GM23338 (cell line): ENCODE measurements at regions not wholly inside any gene's neighbourhood (a gene's known extent, or its start where the extent isn't known, plus 50 kb on each side); places are given as distances from the start of the nearest gene placed in this dataset.

ENCODE experiments used
- ATAC-seq: fragments of 200-7000 bp; cut with Tn5 transposase; 3 replicates; pipeline ENCODE4 v1.9.1; 2020
- DNase-seq: peaks from one replicate; pipeline ENCODE4 v3.0.0-alpha.2; 2015; ENCODE audit warnings: low spot score
- H2AFZ ChIP-seq: fragments of 200-600 bp; sonication (generic); 2 replicates; pipeline ENCODE4 v1.8.0; 2016; ENCODE audit warnings: antibody characterized with exemption, mild to moderate bottlenecking, moderate library complexity
- H3F3A ChIP-seq: fragments of 200-600 bp; sonication (generic); replicated peaks from 2 replicates; pipeline ENCODE4 v1.8.0; 2017; ENCODE audit warnings: antibody characterized with exemption, mixed run types, low read depth
- H3K27ac ChIP-seq: fragments of 200-600 bp; sonication (generic); 2 replicates; pipeline ENCODE4 v1.6.1; 2016; ENCODE audit warnings: low read depth
- H3K27me3 ChIP-seq: fragments of 200-600 bp; sonication (generic); 2 replicates; pipeline ENCODE4 v1.8.0; 2016; ENCODE audit warnings: mild to moderate bottlenecking, mixed run types, moderate library complexity; ENCODE audit not compliant: insufficient read depth
- H3K36me3 ChIP-seq: fragments of 200-600 bp; sonication (generic); 2 replicates; pipeline ENCODE4 v1.8.0; 2016; ENCODE audit warnings: mild to moderate bottlenecking; ENCODE audit not compliant: insufficient read depth
- H3K4me1 ChIP-seq: fragments of 200-600 bp; sonication (generic); 2 replicates; pipeline ENCODE4 v1.8.0; 2016; ENCODE audit warnings: mild to moderate bottlenecking, moderate library complexity; ENCODE audit not compliant: insufficient read depth
- H3K4me2 ChIP-seq: fragments of 200-600 bp; sonication (generic); 2 replicates; pipeline ENCODE4 v1.7.1; 2017; ENCODE audit warnings: mixed run types
- H3K4me3 ChIP-seq: fragments of 200-600 bp; sonication (generic); 2 replicates; pipeline ENCODE4 v1.6.1; 2016; ENCODE audit warnings: mixed run types
- H3K79me2 ChIP-seq: fragments of 200-600 bp; sonication (generic); replicated peaks from 2 replicates; pipeline ENCODE4 v1.8.0; 2017; ENCODE audit warnings: mild to moderate bottlenecking; ENCODE audit not compliant: insufficient read depth
- H3K9me2 ChIP-seq: fragments of 200-600 bp; sonication (generic); 2 replicates; pipeline ENCODE4 v1.8.0; 2017; ENCODE audit not compliant: insufficient read depth
- H4K20me1 ChIP-seq: fragments of 200-600 bp; sonication (generic); replicated peaks from 2 replicates; pipeline ENCODE4 v1.8.0; 2017; ENCODE audit warnings: mild to moderate bottlenecking; ENCODE audit not compliant: insufficient read depth
- H3K27ac Mint-ChIP-seq: 2 replicates; pipeline ENCODE4 v1.8.0; 2020; ENCODE audit warnings: inconsistent platforms, mild to moderate bottlenecking, moderate library complexity, mixed read lengths
- H3K27me3 Mint-ChIP-seq: 3 replicates; pipeline ENCODE4 v1.8.0; 2022; ENCODE audit warnings: low read depth, mild to moderate bottlenecking, moderate library complexity, mixed read lengths, inconsistent platforms; ENCODE audit not compliant: insufficient read depth, poor library complexity
- H3K36me3 Mint-ChIP-seq: 3 replicates; pipeline ENCODE4 v1.8.0; 2021; ENCODE audit warnings: low read depth, mild to moderate bottlenecking, inconsistent platforms, moderate library complexity, mixed read lengths
- H3K4me1 Mint-ChIP-seq: 3 replicates; pipeline ENCODE4 v1.8.0; 2020; ENCODE audit warnings: mild to moderate bottlenecking, inconsistent platforms, mixed read lengths
- H3K4me3 Mint-ChIP-seq: 3 replicates; pipeline ENCODE4 v1.8.0; 2021; ENCODE audit warnings: moderate library complexity, mild to moderate bottlenecking, inconsistent platforms, mixed read lengths
- H3K9me3 Mint-ChIP-seq: 3 replicates; pipeline ENCODE4 v1.8.0; 2020; ENCODE audit warnings: moderate library complexity, mild to moderate bottlenecking, inconsistent platforms, mixed read lengths
- EZH2phosphoT487 ChIP-seq: fragments of 200-600 bp; sonication (generic); IDR thresholded peaks from one replicate; pipeline ENCODE4 v1.8.1; 2018; ENCODE audit warnings: antibody characterized with exemption; ENCODE audit not compliant: unreplicated experiment
- JUNB ChIP-seq: IDR thresholded peaks from one replicate; pipeline ENCODE4 v1.6.1; 2016; ENCODE audit warnings: antibody characterized with exemption; ENCODE audit not compliant: unreplicated experiment
- NANOG ChIP-seq: IDR thresholded peaks from 2 replicates; pipeline ENCODE4 v1.6.1; 2016; ENCODE audit warnings: antibody characterized with exemption, borderline replicate concordance
- POLR2AphosphoS5 ChIP-seq: IDR thresholded peaks from 2 replicates; pipeline ENCODE4 v1.6.1; 2016; ENCODE audit warnings: antibody characterized with exemption, low read depth
- STAT1 ChIP-seq: IDR thresholded peaks from one replicate; pipeline ENCODE4 v1.6.1; 2016; ENCODE audit warnings: antibody characterized with exemption; ENCODE audit not compliant: unreplicated experiment
- ZNF331 ChIP-seq: fragments of 250-450 bp; sonication (Bioruptor Pico); IDR thresholded peaks from 2 replicates; pipeline ENCODE4 v1.5.0; 2020; ENCODE audit warnings: low read depth, mild to moderate bottlenecking, moderate library complexity
- TF ChIP-seq, protein P1 (sequence below): IDR thresholded peaks from 2 replicates; pipeline ENCODE4 v1.6.1; 2016; ENCODE audit warnings: antibody characterized with exemption
- TF ChIP-seq, protein P2 (sequence below), 2 experiments: fragments of 200-600 bp in 1 of 2; sonication (generic) in 1 of 2; conservative IDR thresholded peaks; 2 replicates each; pipeline versions ENCODE4 v1.5.1 to v1.6.1; 2016 to 2017; ENCODE audit warnings: antibody characterized with exemption in 2 of 2, low read depth in 2 of 2, mild to moderate bottlenecking in 2 of 2, moderate library complexity in 1 of 2
- TF ChIP-seq, protein P3 (sequence below): IDR thresholded peaks from one replicate; pipeline ENCODE4 v1.6.1; 2018; ENCODE audit warnings: antibody characterized with exemption; ENCODE audit not compliant: unreplicated experiment

GRCh38 chr18:68354176-68354575 lies 360.7 kb downstream of the TMX3 start:
- peaks cover 50% of the 10 kb centered on the region for H3K9me3 Mint-ChIP-seq
- H3K27ac ChIP-seq = no peak overlapping the region

GRCh38 chr18:68342039-68342659 lies 372.8 kb downstream of the TMX3 start:
- no peak overlapping the region for H3K4me3 ChIP-seq
- H3K27me3 Mint-ChIP-seq = no peaks in the 10 kb centered on the region
- H3K4me1 Mint-ChIP-seq = peaks cover 10% of the 10 kb centered on the region; the same call in 2 of the 3 replicates
- no peak overlapping the region for H3K27ac ChIP-seq
- no peak overlapping the region for H3K4me3 Mint-ChIP-seq
- H3K36me3 Mint-ChIP-seq = no peaks in the 10 kb centered on the region
- ATAC-seq (peak; percentile 78), DNase-seq (peak; percentile 44)
- H3K79me2 ChIP-seq = no peaks in the 10 kb centered on the region
- H4K20me1 ChIP-seq = no peaks in the 10 kb centered on the region
- H3K27me3 ChIP-seq = no peaks in the 10 kb centered on the region
- no peaks in the 10 kb centered on the region for H3F3A ChIP-seq
- no peak overlapping the region for H3K4me2 ChIP-seq
- H3K4me1 ChIP-seq = 0 out of 2 replicates have a peak, but pooled peaks cover 6% of the 10 kb centered on the region
- H3K9me3 Mint-ChIP-seq = peaks cover 3% of the 10 kb centered on the region; the same call in 1 of the 3 replicates
- H3K27ac Mint-ChIP-seq = peak overlapping the region; percentile 9; the same call in 1 of the 2 replicates
- no peak overlapping the region for H2AFZ ChIP-seq
- H3K9me2 ChIP-seq = no peaks in the 10 kb centered on the region; the same call in 1 of the 2 replicates
- no peaks in the 10 kb centered on the region for H3K36me3 ChIP-seq
- TF ChIP-seq, protein P1, sequence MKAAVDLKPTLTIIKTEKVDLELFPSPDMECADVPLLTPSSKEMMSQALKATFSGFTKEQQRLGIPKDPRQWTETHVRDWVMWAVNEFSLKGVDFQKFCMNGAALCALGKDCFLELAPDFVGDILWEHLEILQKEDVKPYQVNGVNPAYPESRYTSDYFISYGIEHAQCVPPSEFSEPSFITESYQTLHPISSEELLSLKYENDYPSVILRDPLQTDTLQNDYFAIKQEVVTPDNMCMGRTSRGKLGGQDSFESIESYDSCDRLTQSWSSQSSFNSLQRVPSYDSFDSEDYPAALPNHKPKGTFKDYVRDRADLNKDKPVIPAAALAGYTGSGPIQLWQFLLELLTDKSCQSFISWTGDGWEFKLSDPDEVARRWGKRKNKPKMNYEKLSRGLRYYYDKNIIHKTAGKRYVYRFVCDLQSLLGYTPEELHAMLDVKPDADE = no peak

More at GRCh38 chr18:68354176-68354575, 360.7 kb downstream of the TMX3 start:
- H2AFZ ChIP-seq = no peak overlapping the region
- no peak overlapping the region for H3K4me3 ChIP-seq
- no peaks in the 10 kb centered on the region for H3F3A ChIP-seq
- H3K27me3 ChIP-seq = no peaks in the 10 kb centered on the region
- no peak overlapping the region for H3K4me3 Mint-ChIP-seq
- peaks cover 43% of the 10 kb centered on the region for H3K36me3 Mint-ChIP-seq
- no peak overlapping the region for H3K27ac Mint-ChIP-seq
- H3K4me1 ChIP-seq = no peaks in the 10 kb centered on the region
- peaks cover 1% of the 10 kb centered on the region for H3K27me3 Mint-ChIP-seq
- DNase-seq (no peak), ATAC-seq (no peak)
- H4K20me1 ChIP-seq = no peaks in the 10 kb centered on the region
- TF ChIP-seq, protein P2, sequence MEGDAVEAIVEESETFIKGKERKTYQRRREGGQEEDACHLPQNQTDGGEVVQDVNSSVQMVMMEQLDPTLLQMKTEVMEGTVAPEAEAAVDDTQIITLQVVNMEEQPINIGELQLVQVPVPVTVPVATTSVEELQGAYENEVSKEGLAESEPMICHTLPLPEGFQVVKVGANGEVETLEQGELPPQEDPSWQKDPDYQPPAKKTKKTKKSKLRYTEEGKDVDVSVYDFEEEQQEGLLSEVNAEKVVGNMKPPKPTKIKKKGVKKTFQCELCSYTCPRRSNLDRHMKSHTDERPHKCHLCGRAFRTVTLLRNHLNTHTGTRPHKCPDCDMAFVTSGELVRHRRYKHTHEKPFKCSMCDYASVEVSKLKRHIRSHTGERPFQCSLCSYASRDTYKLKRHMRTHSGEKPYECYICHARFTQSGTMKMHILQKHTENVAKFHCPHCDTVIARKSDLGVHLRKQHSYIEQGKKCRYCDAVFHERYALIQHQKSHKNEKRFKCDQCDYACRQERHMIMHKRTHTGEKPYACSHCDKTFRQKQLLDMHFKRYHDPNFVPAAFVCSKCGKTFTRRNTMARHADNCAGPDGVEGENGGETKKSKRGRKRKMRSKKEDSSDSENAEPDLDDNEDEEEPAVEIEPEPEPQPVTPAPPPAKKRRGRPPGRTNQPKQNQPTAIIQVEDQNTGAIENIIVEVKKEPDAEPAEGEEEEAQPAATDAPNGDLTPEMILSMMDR (conservative IDR thresholded peaks at IDR 0.05; ENCODE audit: low read depth in 2 of 2) = no peak
- no peak for TF ChIP-seq EZH2phosphoT487
- no peak for TF ChIP-seq NANOG
- TF ChIP-seq ZNF331 (CRISPR knock-in tag) = no peak
- no peak for TF ChIP-seq POLR2AphosphoS5
- TF ChIP-seq, protein P3, sequence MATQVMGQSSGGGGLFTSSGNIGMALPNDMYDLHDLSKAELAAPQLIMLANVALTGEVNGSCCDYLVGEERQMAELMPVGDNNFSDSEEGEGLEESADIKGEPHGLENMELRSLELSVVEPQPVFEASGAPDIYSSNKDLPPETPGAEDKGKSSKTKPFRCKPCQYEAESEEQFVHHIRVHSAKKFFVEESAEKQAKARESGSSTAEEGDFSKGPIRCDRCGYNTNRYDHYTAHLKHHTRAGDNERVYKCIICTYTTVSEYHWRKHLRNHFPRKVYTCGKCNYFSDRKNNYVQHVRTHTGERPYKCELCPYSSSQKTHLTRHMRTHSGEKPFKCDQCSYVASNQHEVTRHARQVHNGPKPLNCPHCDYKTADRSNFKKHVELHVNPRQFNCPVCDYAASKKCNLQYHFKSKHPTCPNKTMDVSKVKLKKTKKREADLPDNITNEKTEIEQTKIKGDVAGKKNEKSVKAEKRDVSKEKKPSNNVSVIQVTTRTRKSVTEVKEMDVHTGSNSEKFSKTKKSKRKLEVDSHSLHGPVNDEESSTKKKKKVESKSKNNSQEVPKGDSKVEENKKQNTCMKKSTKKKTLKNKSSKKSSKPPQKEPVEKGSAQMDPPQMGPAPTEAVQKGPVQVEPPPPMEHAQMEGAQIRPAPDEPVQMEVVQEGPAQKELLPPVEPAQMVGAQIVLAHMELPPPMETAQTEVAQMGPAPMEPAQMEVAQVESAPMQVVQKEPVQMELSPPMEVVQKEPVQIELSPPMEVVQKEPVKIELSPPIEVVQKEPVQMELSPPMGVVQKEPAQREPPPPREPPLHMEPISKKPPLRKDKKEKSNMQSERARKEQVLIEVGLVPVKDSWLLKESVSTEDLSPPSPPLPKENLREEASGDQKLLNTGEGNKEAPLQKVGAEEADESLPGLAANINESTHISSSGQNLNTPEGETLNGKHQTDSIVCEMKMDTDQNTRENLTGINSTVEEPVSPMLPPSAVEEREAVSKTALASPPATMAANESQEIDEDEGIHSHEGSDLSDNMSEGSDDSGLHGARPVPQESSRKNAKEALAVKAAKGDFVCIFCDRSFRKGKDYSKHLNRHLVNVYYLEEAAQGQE = no peak
- no peak for TF ChIP-seq JUNB
- TF ChIP-seq STAT1 = no peak
- peaks cover 4% of the 10 kb centered on the region; the same call in 1 of the 2 replicates for H3K9me2 ChIP-seq
- no peaks in the 10 kb centered on the region for H3K79me2 ChIP-seq
- peaks cover 21% of the 10 kb centered on the region for H3K36me3 ChIP-seq
- H3K4me1 Mint-ChIP-seq = no peaks in the 10 kb centered on the region
- no peak overlapping the region for H3K4me2 ChIP-seq
